AG04449 (cell line): ENCODE measurements at regions not wholly inside any gene's neighbourhood (a gene's known extent, or its start where the extent isn't known, plus 50 kb on each side); places are given as distances from the start of the nearest gene placed in this dataset.
A peak's percentile ranks its signal among the peaks of the same experiment; 100 is the strongest.

Source experiments
- CTCF ChIA-PET: fragments of 350-600 bp; formaldehyde crosslinking; extraction: SDS; loops from one replicate; lab custom pipeline; 2021; ENCODE audit warnings: antibody characterized with exemption; lab: Yijun Ruan, JAX
- POLR2A ChIA-PET: fragments of 400-600, 350-600 bp; formaldehyde crosslinking; extraction: SDS; loops from one replicate; lab custom pipeline; 2020; ENCODE audit warnings: antibody characterized with exemption, inconsistent platforms; lab: Yijun Ruan, JAX
- DNase-seq: peaks from one replicate; pipeline ENCODE4 v3.0.0-alpha.2; 2010; ENCODE audit warnings: low read depth, low spot score
- H3K4me3 ChIP-seq: 2 replicates; pipeline ENCODE4 v1.5.1; 2011; ENCODE audit warnings: low read depth, mild to moderate bottlenecking, control low read depth, low read length
- CTCF ChIP-seq: IDR thresholded peaks from one replicate; pipeline ENCODE4 v1.5.1; 2011; ENCODE audit warnings: mild to moderate bottlenecking, moderate library complexity, low read length, control low read depth, inconsistent platforms; ENCODE audit not compliant: insufficient read depth; ENCODE audit errors: missing control alignments

- ChIA-PET CTCF (no interaction called here), POLR2A (no interaction called here)
- no peak overlapping the region for H3K4me3 ChIP-seq
- no peak for DNase-seq
- no peak for TF ChIP-seq CTCF
Measured at GRCh38 chr12:5259523-5259922, 172.4 kb upstream of the NTF3 start.

- ChIA-PET CTCF (no interaction called here), POLR2A (no interaction called here)
- no peak overlapping the region for H3K4me3 ChIP-seq
- TF ChIP-seq CTCF = no peak
- no peak for DNase-seq
Measured at GRCh38 chr12:5260086-5260485, 171.8 kb upstream of the NTF3 start.

- no peak overlapping the region for H3K4me3 ChIP-seq
- TF ChIP-seq CTCF = no peak
- POLR2A ChIA-PET = no interaction called here
- DNase-seq = no peak
- CTCF ChIA-PET = no interaction called here
Measured at GRCh38 chr12:5260591-5261086, 171.3 kb upstream of the NTF3 start.

- no peak overlapping the region for H3K4me3 ChIP-seq
- peak; percentile 81 for DNase-seq
- ChIA-PET CTCF (no interaction called here), POLR2A (no interaction called here)
- TF ChIP-seq CTCF = no peak
Measured at GRCh38 chr12:5262450-5262849, 169.5 kb upstream of the NTF3 start.

- DNase-seq = no peak
- ChIA-PET POLR2A (no interaction called here), CTCF (no interaction called here)
- no peak overlapping the region; the same call in 1 of the 2 replicates for H3K4me3 ChIP-seq
- no peak for TF ChIP-seq CTCF
Measured at GRCh38 chr12:5262885-5263284, 169.0 kb upstream of the NTF3 start.

- no peak overlapping the region for H3K4me3 ChIP-seq
- DNase-seq = no peak
- TF ChIP-seq CTCF = no peak
- CTCF ChIA-PET = no interaction called here
- POLR2A ChIA-PET = no interaction called here
Measured at GRCh38 chr12:5264006-5264405, 167.9 kb upstream of the NTF3 start.
